ENCODE measurements at regions not wholly inside any gene's neighbourhood (a gene's known extent, or its start where the extent isn't known, plus 50 kb on each side); places are given as distances from the start of the nearest gene placed in this dataset.
"Not testable (repeated sequence)": the region's sequence is repeated elsewhere in the genome, so short reads cannot be mapped to it uniquely, and the experiment has no call there.

GRCh38 chr5:164202338-164202737 lies 696.9 kb downstream of the MAT2B start:
- DNase-seq (ENCODE audit: extremely low read depth in 1 of 11, low read depth in 9 of 11, low spot score in 4 of 11), result no peak

- DNase-seq (ENCODE audit: extremely low read depth in 1 of 11, low read depth in 9 of 11, low spot score in 4 of 11), result no peak
Observed at GRCh38 chr5:164203581-164204225, 698.3 kb downstream of the MAT2B start.

- DNase-seq (ENCODE audit: extremely low read depth in 1 of 11, low read depth in 9 of 11, low spot score in 4 of 11), result no peak
Observed at GRCh38 chr5:164204338-164204946, 699.0 kb downstream of the MAT2B start.

- no peak for DNase-seq (ENCODE audit: extremely low read depth in 1 of 11, low read depth in 9 of 11, low spot score in 4 of 11)
Observed at GRCh38 chr5:164206196-164206595, 700.8 kb downstream of the MAT2B start.

GRCh38 chr5:164207646-164208045 lies 702.2 kb downstream of the MAT2B start:
- DNase-seq (ENCODE audit: extremely low read depth in 1 of 11, low read depth in 9 of 11, low spot score in 4 of 11), result no peak

GRCh38 chr5:164210491-164210890 lies 705.1 kb downstream of the MAT2B start:
- no peak for DNase-seq (ENCODE audit: extremely low read depth in 1 of 11, low read depth in 9 of 11, low spot score in 4 of 11)

- no peak for DNase-seq (ENCODE audit: extremely low read depth in 1 of 11, low read depth in 9 of 11, low spot score in 4 of 11)
Observed at GRCh38 chr5:164214698-164215097, 709.3 kb downstream of the MAT2B start.

- no peak for DNase-seq (ENCODE audit: extremely low read depth in 1 of 11, low read depth in 9 of 11, low spot score in 4 of 11)
Observed at GRCh38 chr5:164217464-164217863, 712.0 kb downstream of the MAT2B start.

GRCh38 chr5:164220522-164220921 lies 715.1 kb downstream of the MAT2B start:
- DNase-seq (ENCODE audit: extremely low read depth in 1 of 11, low read depth in 9 of 11, low spot score in 4 of 11), result peak in 1 of 11 donors; percentile 18

- DNase-seq (ENCODE audit: extremely low read depth in 1 of 11, low read depth in 9 of 11, low spot score in 4 of 11), result no peak
Observed at GRCh38 chr5:164224236-164224635, 718.8 kb downstream of the MAT2B start.

GRCh38 chr5:164224772-164225171 lies 719.4 kb downstream of the MAT2B start:
- no peak for DNase-seq (ENCODE audit: extremely low read depth in 1 of 11, low read depth in 9 of 11, low spot score in 4 of 11)

- no peak for DNase-seq (ENCODE audit: extremely low read depth in 1 of 11, low read depth in 9 of 11, low spot score in 4 of 11)
Observed at GRCh38 chr5:164230341-164230740, 724.9 kb downstream of the MAT2B start.

- DNase-seq (ENCODE audit: extremely low read depth in 1 of 11, low read depth in 9 of 11, low spot score in 4 of 11), result peak in 1 of 11 donors; percentile 2
Observed at GRCh38 chr5:164233791-164234190, 728.4 kb downstream of the MAT2B start.

GRCh38 chr5:164234321-164234720 lies 728.9 kb downstream of the MAT2B start:
- DNase-seq (ENCODE audit: extremely low read depth in 1 of 11, low read depth in 9 of 11, low spot score in 4 of 11), result no peak

- DNase-seq (ENCODE audit: extremely low read depth in 1 of 11, low read depth in 9 of 11, low spot score in 4 of 11), result peak in 7 of 11 donors; percentile 9 to 27 (median 16)
Observed at GRCh38 chr5:164235300-164235891, 730.0 kb downstream of the MAT2B start.

- no peak for DNase-seq (ENCODE audit: extremely low read depth in 1 of 11, low read depth in 9 of 11, low spot score in 4 of 11)
Observed at GRCh38 chr5:164237486-164237885, 732.1 kb downstream of the MAT2B start.

- DNase-seq (ENCODE audit: extremely low read depth in 1 of 11, low read depth in 9 of 11, low spot score in 4 of 11), result not testable (repeated sequence)
Observed at GRCh38 chr5:164251781-164252180, 746.4 kb downstream of the MAT2B start.

GRCh38 chr5:164253764-164254163 lies 748.3 kb downstream of the MAT2B start:
- no peak for DNase-seq (ENCODE audit: extremely low read depth in 1 of 11, low read depth in 9 of 11, low spot score in 4 of 11)

GRCh38 chr5:164255598-164256213 lies 750.3 kb downstream of the MAT2B start:
- no peak for DNase-seq (ENCODE audit: extremely low read depth in 1 of 11, low read depth in 9 of 11, low spot score in 4 of 11)

- no peak for DNase-seq (ENCODE audit: extremely low read depth in 1 of 11, low read depth in 9 of 11, low spot score in 4 of 11)
Observed at GRCh38 chr5:164256351-164256750, 750.9 kb downstream of the MAT2B start.

Measured in renal cortex interstitium (tissue), 11 donors.